GM12864 (cell line): ENCODE measurements at regions not wholly inside any gene's neighbourhood (a gene's known extent, or its start where the extent isn't known, plus 50 kb on each side); places are given as distances from the start of the nearest gene placed in this dataset.

Experiments
- DNase-seq: peaks from one replicate; pipeline ENCODE4 v3.0.0-alpha.2; 2011; ENCODE audit warnings: low read depth
- H3K4me3 ChIP-seq: 2 replicates; pipeline ENCODE4 v1.5.1; 2011; ENCODE audit warnings: mild to moderate bottlenecking, low read depth, low read length, control low read depth
- CTCF ChIP-seq: IDR thresholded peaks from 2 replicates; pipeline ENCODE4 v1.5.1; 2011; ENCODE audit warnings: low read depth, mild to moderate bottlenecking, moderate library complexity, low read length, control low read depth, inconsistent platforms; ENCODE audit errors: missing control alignments

GRCh38 chr6:103893141-103893581 is 966.6 kb downstream of the HACE1 start:
- DNase-seq: no peak
- TF ChIP-seq CTCF: no peak
- H3K4me3 ChIP-seq: no peak overlapping the region

GRCh38 chr6:103886951-103887350 is 972.8 kb downstream of the HACE1 start:
- no peak overlapping the region for H3K4me3 ChIP-seq
- no peak for TF ChIP-seq CTCF
- no peak for DNase-seq

GRCh38 chr6:103885446-103885845 is 974.3 kb downstream of the HACE1 start:
- DNase-seq: no peak
- TF ChIP-seq CTCF: no peak
- no peak overlapping the region for H3K4me3 ChIP-seq

GRCh38 chr6:103879800-103880199 is 979.9 kb downstream of the HACE1 start:
- DNase-seq: no peak
- H3K4me3 ChIP-seq: no peak overlapping the region
- TF ChIP-seq CTCF: no peak

GRCh38 chr6:103875221-103875620 is 984.5 kb downstream of the HACE1 start:
- no peak for TF ChIP-seq CTCF
- no peak for DNase-seq
- H3K4me3 ChIP-seq: no peak overlapping the region

GRCh38 chr6:103874575-103874974 is 985.1 kb downstream of the HACE1 start:
- no peak for DNase-seq
- no peak for TF ChIP-seq CTCF
- H3K4me3 ChIP-seq: no peak overlapping the region

- DNase-seq: no peak
Measured at GRCh38 chr6:103872678-103873077, 987.0 kb downstream of the HACE1 start.

More at GRCh38 chr6:103872678-103873077, 987.0 kb downstream of the HACE1 start:
- no peak overlapping the region for H3K4me3 ChIP-seq
- TF ChIP-seq CTCF: no peak
